IMR-90 (cell line): ENCODE measurements at regions not wholly inside any gene's neighbourhood (a gene's known extent, or its start where the extent isn't known, plus 50 kb on each side); places are given as distances from the start of the nearest gene placed in this dataset.

ENCODE experiments used
- BHLHE40 ChIP-seq: fragments of 150-350 bp; IDR thresholded peaks from 2 replicates; pipeline ENCODE4 v1.6.1; 2016; ENCODE audit warnings: mild to moderate bottlenecking, low read depth, low read length
- CEBPB ChIP-seq: IDR thresholded peaks from 2 replicates; pipeline ENCODE4 v1.6.1; 2012; ENCODE audit warnings: low read depth, low read length, improper control_type of control experiment
- CTCF ChIP-seq: conservative IDR thresholded peaks from 2 replicates; pipeline ENCODE4 v1.5.1; 2012; ENCODE audit warnings: mild to moderate bottlenecking, low read depth, low read length, improper control_type of control experiment
- MXI1 ChIP-seq: IDR thresholded peaks from 2 replicates; pipeline ENCODE4 v1.6.1; 2012; ENCODE audit warnings: low read depth, mild to moderate bottlenecking, low read length, moderate library complexity, borderline replicate concordance
- NFE2L2 ChIP-seq: fragments of 150-350 bp; IDR thresholded peaks from 2 replicates; pipeline ENCODE4 v1.6.1; 2016; ENCODE audit warnings: low read depth, mild to moderate bottlenecking, low read length
- POLR2A ChIP-seq: IDR thresholded peaks from 2 replicates; pipeline ENCODE4 v1.6.1; 2012; ENCODE audit warnings: mild to moderate bottlenecking, low read depth, low read length
- RAD21 ChIP-seq: IDR thresholded peaks from 2 replicates; pipeline ENCODE4 v1.6.1; 2012; ENCODE audit warnings: low read length, improper control_type of control experiment
- RCOR1 ChIP-seq: IDR thresholded peaks from 2 replicates; pipeline ENCODE4 v1.6.1; 2012; ENCODE audit warnings: mild to moderate bottlenecking, low read length, improper control_type of control experiment; ENCODE audit not compliant: insufficient replicate concordance
- RFX5 ChIP-seq: IDR thresholded peaks from 2 replicates; pipeline ENCODE4 v1.8.0; 2012; ENCODE audit warnings: low read depth, mild to moderate bottlenecking, low read length, moderate library complexity
- SMC3 ChIP-seq: fragments of 150-350 bp; IDR thresholded peaks from 2 replicates; pipeline ENCODE4 v1.6.1; 2016; ENCODE audit warnings: low read depth, mild to moderate bottlenecking, antibody characterized with exemption, low read length, moderate library complexity
- USF2 ChIP-seq: fragments of 150-350 bp; IDR thresholded peaks from 2 replicates; pipeline ENCODE4 v1.6.1; 2017; ENCODE audit warnings: mild to moderate bottlenecking, antibody characterized with exemption, low read length, low read depth

GRCh38 chr16:59899940-59900339 is 1165.8 kb upstream of the GOT2 start:
- TF ChIP-seq CTCF = no peak
- TF ChIP-seq NFE2L2 = no peak
- TF ChIP-seq RFX5 = no peak
- TF ChIP-seq POLR2A = no peak
- TF ChIP-seq MXI1 = no peak
- no peak for TF ChIP-seq RCOR1
- TF ChIP-seq CEBPB = no peak
- TF ChIP-seq SMC3 = no peak
- TF ChIP-seq RAD21 = no peak
- no peak for TF ChIP-seq BHLHE40
- no peak for TF ChIP-seq USF2
